HEK293T (cell line): ENCODE measurements at regions not wholly inside any gene's neighbourhood (a gene's known extent, or its start where the extent isn't known, plus 50 kb on each side); places are given as distances from the start of the nearest gene placed in this dataset.

Experiments
- FOXM1 ChIP-seq: fragments of 450-650 bp; IDR thresholded peaks from 2 replicates; pipeline ENCODE4 v1.6.1; 2017; ENCODE audit warnings: mild to moderate bottlenecking, borderline replicate concordance
- SP1 ChIP-seq: fragments of 450-650 bp; IDR thresholded peaks from 2 replicates; pipeline ENCODE4 v1.6.1; 2017

GRCh38 chr21:23936991-23937390 lies 1670.3 kb downstream of the MRPL39 start:
- no peak for TF ChIP-seq SP1
- no peak for TF ChIP-seq FOXM1
